ENCODE measurements at regions not wholly inside any gene's neighbourhood (a gene's known extent, or its start where the extent isn't known, plus 50 kb on each side); places are given as distances from the start of the nearest gene placed in this dataset.

DNA sequence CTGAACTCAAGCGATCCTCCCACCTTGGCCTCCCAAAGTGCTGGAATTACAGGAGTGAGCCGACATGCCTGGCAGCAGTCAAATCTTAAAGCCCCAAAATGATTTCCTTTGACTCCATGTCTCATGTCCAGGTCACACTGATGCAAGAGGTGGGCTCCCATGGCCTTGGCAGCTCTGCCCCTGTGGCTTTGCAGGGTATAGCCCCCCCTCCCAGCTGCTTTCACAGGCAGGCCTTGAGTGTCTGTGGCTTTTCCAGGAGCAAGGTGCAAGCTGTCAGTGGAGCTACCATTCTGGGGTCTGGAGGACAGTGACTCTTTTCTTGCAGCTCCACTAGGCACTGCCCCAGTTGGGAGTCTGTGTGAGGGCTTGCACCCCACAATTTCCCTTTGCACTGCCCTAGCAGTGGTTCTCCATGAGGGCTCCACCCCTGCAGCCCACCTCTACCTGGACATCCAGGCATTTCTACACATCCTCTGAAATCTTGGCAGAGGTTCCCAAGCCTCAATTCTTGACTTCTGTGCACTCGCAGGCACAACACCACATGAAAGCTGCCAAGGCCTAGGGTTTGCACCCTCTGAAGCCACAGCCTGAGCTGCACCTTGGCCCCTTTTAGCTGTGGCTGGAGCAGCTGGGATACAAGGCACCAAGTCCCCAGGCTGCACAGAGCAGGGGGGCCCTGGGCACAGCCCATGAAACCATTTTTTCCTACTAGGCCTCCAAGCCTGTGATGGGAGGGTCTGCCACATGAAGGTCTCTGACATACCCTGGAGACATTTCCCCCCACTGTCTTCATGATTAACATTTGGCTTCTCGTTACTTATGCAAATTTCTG lies 79.3 kb upstream of the ARL4D start:
- TF ChIP-seq EP300 (IDR thresholded peaks at IDR 0.05): no peak
- TF ChIP-seq POLR2AphosphoS5 (IDR thresholded peaks at IDR 0.05): no peak
- TF ChIP-seq, protein P1, sequence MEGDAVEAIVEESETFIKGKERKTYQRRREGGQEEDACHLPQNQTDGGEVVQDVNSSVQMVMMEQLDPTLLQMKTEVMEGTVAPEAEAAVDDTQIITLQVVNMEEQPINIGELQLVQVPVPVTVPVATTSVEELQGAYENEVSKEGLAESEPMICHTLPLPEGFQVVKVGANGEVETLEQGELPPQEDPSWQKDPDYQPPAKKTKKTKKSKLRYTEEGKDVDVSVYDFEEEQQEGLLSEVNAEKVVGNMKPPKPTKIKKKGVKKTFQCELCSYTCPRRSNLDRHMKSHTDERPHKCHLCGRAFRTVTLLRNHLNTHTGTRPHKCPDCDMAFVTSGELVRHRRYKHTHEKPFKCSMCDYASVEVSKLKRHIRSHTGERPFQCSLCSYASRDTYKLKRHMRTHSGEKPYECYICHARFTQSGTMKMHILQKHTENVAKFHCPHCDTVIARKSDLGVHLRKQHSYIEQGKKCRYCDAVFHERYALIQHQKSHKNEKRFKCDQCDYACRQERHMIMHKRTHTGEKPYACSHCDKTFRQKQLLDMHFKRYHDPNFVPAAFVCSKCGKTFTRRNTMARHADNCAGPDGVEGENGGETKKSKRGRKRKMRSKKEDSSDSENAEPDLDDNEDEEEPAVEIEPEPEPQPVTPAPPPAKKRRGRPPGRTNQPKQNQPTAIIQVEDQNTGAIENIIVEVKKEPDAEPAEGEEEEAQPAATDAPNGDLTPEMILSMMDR (IDR thresholded peaks at IDR 0.05): no peak
- no peak for TF ChIP-seq POLR2A (IDR thresholded peaks at IDR 0.05)
- Histone ChIP-seq H3K4me3 (no peak overlapping the region), H3K27me3 (no peaks in the 10 kb centered on the region), H3K9me3 (peaks cover 0 to 5% (median 0%) of the 10 kb centered on the region in 4 donors), H3K4me1 (no peaks in the 10 kb centered on the region), H3K36me3 (no peaks in the 10 kb centered on the region), H3K27ac (no peak overlapping the region)
- 95 to 97% (median 97%) methylated on average over 4 of the region's 4 CpGs for WGBS, 5 donors
- no peak for DNase-seq
- intact Hi-C loops (cut with DNase I; ENCODE audit: low total_unique reads): no loop called here

DNA sequence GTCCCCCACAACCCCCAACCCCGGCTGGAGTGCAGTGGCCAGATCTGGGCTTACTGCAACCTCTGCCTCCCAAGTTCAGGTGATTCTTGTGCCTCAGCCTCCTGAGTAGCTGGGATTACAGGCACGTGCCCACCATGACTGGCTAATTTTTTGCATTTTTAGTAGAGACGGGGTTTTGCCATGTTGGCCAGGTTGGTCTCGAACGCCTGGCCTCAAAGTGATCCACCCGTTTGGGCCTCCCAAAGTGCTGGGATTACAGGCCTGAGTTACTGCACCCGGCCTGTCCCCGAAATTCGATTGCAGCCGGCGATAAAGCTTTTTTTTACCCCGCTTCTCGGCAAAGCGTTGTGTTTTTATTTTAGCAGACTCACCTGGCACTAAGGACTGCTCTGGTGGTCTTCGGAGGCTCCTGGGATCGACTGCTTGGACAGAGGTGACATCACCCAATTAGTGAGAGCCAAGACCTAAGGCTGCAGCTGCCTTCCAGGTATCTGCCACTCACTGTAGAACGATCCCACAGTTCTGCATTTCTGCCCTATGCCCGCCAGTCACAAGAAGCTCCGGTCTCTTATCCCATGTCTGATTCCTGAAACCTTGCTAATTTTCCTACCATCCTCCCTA lies 82.2 kb upstream of the ARL4D start:
- WGBS, 5 donors: 61 to 68% (median 62%) methylated on average over 19 of the region's 19 CpGs
- intact Hi-C loops (cut with DNase I; ENCODE audit: low total_unique reads): no loop called here
- peak in 1 of 2 donors; percentile 44 for DNase-seq

DNA sequence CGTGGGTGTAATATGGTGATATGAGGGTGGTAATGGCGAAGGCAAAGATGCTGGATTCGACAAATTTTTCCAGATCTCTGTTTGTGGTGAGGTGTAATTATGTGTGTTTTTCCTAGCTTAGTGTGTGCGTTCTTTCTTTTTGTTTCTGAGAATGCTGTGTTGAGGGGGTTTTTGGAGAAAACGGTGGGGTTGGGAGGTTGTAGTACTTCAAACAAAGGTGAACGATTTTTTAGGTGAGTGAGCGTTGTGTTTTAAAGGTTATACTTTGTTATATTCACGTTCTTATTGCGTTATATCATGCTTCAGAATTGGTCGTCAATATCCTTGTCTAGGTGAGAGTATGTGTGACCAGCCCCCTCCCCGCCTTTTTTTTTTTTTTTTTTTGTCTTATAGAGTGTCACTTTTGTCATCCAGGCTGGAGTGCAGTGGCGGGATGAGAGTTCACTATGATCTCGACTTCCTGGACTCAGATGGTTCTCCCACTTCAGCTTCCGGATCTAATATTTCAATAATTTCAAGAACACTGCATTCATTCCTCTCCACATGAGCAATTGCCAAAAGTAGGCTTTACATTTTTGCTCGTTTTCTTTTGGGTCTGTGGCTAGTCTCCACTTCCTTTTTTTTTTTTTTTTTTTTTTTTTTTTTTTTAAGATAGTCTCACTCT lies 82.2 kb upstream of the RNU2-1 start:
- no peak for DNase-seq
- Histone ChIP-seq H3K27ac (peak overlapping the region in 1 of 5 donors; percentile 60), H3K9me3 (peaks cover 0 to 5% (median 0%) of the 10 kb centered on the region in 4 donors), H3K4me1 (no peaks in the 10 kb centered on the region), H3K36me3 (no peaks in the 10 kb centered on the region), H3K27me3 (no peaks in the 10 kb centered on the region), H3K4me3 (no peak overlapping the region)
- TF ChIP-seq, protein P1 (IDR thresholded peaks at IDR 0.05): no peak
- TF ChIP-seq EP300 (IDR thresholded peaks at IDR 0.05) (no peak), POLR2AphosphoS5 (IDR thresholded peaks at IDR 0.05) (no peak), POLR2A (IDR thresholded peaks at IDR 0.05) (no peak)
- 1 to 2% (median 1%) methylated on average over 15 of the region's 15 CpGs for WGBS, 5 donors
- intact Hi-C loops (cut with DNase I; ENCODE audit: low total_unique reads): no loop called here

More for the DNA sequence above, 82.2 kb upstream of the ARL4D start:
- peak overlapping the region in 1 of 5 donors; percentile 60 for H3K27ac ChIP-seq
- H3K36me3 ChIP-seq: no peaks in the 10 kb centered on the region
- no peaks in the 10 kb centered on the region for H3K27me3 ChIP-seq
- TF ChIP-seq POLR2AphosphoS5 (IDR thresholded peaks at IDR 0.05) (no peak), EP300 (IDR thresholded peaks at IDR 0.05) (no peak), POLR2A (IDR thresholded peaks at IDR 0.05) (no peak)
- TF ChIP-seq, protein P1 (IDR thresholded peaks at IDR 0.05): no peak
- H3K9me3 ChIP-seq: peaks cover 0 to 5% (median 0%) of the 10 kb centered on the region in 4 donors
- H3K4me1 ChIP-seq: no peaks in the 10 kb centered on the region
- no peak overlapping the region for H3K4me3 ChIP-seq

DNA sequence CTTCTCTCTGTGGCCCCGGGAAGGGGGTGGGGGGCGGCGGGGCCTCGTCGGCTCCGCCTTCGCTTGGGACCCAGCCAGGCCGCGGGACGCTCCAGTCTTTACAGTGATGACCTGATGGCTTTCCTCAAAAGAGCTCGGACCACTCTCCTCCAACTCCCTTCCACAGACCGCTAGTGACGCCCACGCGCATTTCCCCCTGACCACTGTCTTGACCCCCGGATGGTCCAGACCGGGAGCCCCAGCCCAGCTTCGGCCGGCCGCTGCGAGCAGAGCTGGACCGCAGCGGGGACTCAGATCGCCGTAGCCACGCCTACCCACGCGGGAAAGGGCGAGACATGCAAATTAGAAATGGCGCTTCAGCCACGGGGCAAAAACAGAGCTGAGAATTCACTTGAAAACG lies 81.6 kb upstream of the RNU2-1 start:
- no peak for DNase-seq
- intact Hi-C loops (cut with DNase I; ENCODE audit: low total_unique reads): no loop called here
- Histone ChIP-seq H3K27me3 (no peaks in the 10 kb centered on the region), H3K4me1 (no peaks in the 10 kb centered on the region), H3K9me3 (peaks cover 0 to 5% (median 0%) of the 10 kb centered on the region in 4 donors), H3K27ac (no peak overlapping the region), H3K4me3 (no peak overlapping the region), H3K36me3 (no peaks in the 10 kb centered on the region)
- TF ChIP-seq, protein P1 (IDR thresholded peaks at IDR 0.05): no peak
- TF ChIP-seq POLR2A (IDR thresholded peaks at IDR 0.05) (no peak), EP300 (IDR thresholded peaks at IDR 0.05) (no peak), POLR2AphosphoS5 (IDR thresholded peaks at IDR 0.05) (no peak)
- 0 to 1% (median 1%) methylated on average over 17 to 32 of the region's 32 CpGs for WGBS, 5 donors
